ENCODE measurements at regions not wholly inside any gene's neighbourhood (a gene's known extent, or its start where the extent isn't known, plus 50 kb on each side); places are given as distances from the start of the nearest gene placed in this dataset.
A peak's percentile ranks its signal among the peaks of the same experiment; 100 is the strongest.
"Not testable (repeated sequence)": the region's sequence is repeated elsewhere in the genome, so short reads cannot be mapped to it uniquely, and the experiment has no call there.

GRCh38 chr1:241447031-241447644 lies 72.4 kb downstream of the FH start:
- DNase-seq (ENCODE audit: low read depth in 3 of 3) = no peak

GRCh38 chr1:241444836-241445235 lies 74.7 kb downstream of the FH start:
- DNase-seq (ENCODE audit: low read depth in 3 of 3) = no peak

GRCh38 chr1:241443561-241443960 lies 76.0 kb downstream of the FH start:
- DNase-seq (ENCODE audit: low read depth in 3 of 3) = no peak

- DNase-seq (ENCODE audit: low read depth in 3 of 3) = no peak
Observed at GRCh38 chr1:241442686-241443085, 76.9 kb downstream of the FH start.

- no peak for DNase-seq (ENCODE audit: low read depth in 3 of 3)
Observed at GRCh38 chr1:241440904-241441303, 78.7 kb downstream of the FH start.

GRCh38 chr1:241438686-241439085 lies 80.9 kb downstream of the FH start:
- not testable (repeated sequence) for DNase-seq (ENCODE audit: low read depth in 3 of 3)

- no peak for DNase-seq (ENCODE audit: low read depth in 3 of 3)
Observed at GRCh38 chr1:241432241-241432640, 75.2 kb upstream of the RGS7 start.

GRCh38 chr1:241425091-241425490 lies 68.1 kb upstream of the RGS7 start:
- not testable (repeated sequence) for DNase-seq (ENCODE audit: low read depth in 3 of 3)

- no peak for DNase-seq (ENCODE audit: low read depth in 3 of 3)
Observed at GRCh38 chr1:241424480-241424971, 67.5 kb upstream of the RGS7 start.

GRCh38 chr1:241423541-241424479 lies 66.8 kb upstream of the RGS7 start:
- peak in 1 of 3 experiments; percentile 18 for DNase-seq (ENCODE audit: low read depth in 3 of 3)

- no peak for DNase-seq (ENCODE audit: low read depth in 3 of 3)
Observed at GRCh38 chr1:241422470-241422869, 65.5 kb upstream of the RGS7 start.

- no peak for DNase-seq (ENCODE audit: low read depth in 3 of 3)
Observed at GRCh38 chr1:241419986-241420385, 63.0 kb upstream of the RGS7 start.

- DNase-seq (ENCODE audit: low read depth in 3 of 3) = no peak
Observed at GRCh38 chr1:241417258-241417657, 60.3 kb upstream of the RGS7 start.

- DNase-seq (ENCODE audit: low read depth in 3 of 3) = no peak
Observed at GRCh38 chr1:241413974-241414373, 57.0 kb upstream of the RGS7 start.

GRCh38 chr1:241413386-241413785 lies 56.4 kb upstream of the RGS7 start:
- no peak for DNase-seq (ENCODE audit: low read depth in 3 of 3)

GRCh38 chr1:241412646-241413045 lies 55.6 kb upstream of the RGS7 start:
- no peak for DNase-seq (ENCODE audit: low read depth in 3 of 3)

GRCh38 chr1:241411776-241412338 lies 54.9 kb upstream of the RGS7 start:
- DNase-seq (ENCODE audit: low read depth in 3 of 3) = no peak

GRCh38 chr1:241411056-241411775 lies 54.2 kb upstream of the RGS7 start:
- DNase-seq (ENCODE audit: low read depth in 3 of 3) = no peak

GRCh38 chr1:241408170-241408569 lies 51.2 kb upstream of the RGS7 start:
- DNase-seq (ENCODE audit: low read depth in 3 of 3) = no peak

All from stimulated activated CD4-positive, alpha-beta T cell treated with anti-CD3 and anti-CD28 coated beads, TNF-alpha, amount 100 ng/mL, for 24 hours (primary cell).